ENCODE measurements at regions not wholly inside any gene's neighbourhood (a gene's known extent, or its start where the extent isn't known, plus 50 kb on each side); places are given as distances from the start of the nearest gene placed in this dataset.
A peak's percentile ranks its signal among the peaks of the same experiment; 100 is the strongest.

DNA sequence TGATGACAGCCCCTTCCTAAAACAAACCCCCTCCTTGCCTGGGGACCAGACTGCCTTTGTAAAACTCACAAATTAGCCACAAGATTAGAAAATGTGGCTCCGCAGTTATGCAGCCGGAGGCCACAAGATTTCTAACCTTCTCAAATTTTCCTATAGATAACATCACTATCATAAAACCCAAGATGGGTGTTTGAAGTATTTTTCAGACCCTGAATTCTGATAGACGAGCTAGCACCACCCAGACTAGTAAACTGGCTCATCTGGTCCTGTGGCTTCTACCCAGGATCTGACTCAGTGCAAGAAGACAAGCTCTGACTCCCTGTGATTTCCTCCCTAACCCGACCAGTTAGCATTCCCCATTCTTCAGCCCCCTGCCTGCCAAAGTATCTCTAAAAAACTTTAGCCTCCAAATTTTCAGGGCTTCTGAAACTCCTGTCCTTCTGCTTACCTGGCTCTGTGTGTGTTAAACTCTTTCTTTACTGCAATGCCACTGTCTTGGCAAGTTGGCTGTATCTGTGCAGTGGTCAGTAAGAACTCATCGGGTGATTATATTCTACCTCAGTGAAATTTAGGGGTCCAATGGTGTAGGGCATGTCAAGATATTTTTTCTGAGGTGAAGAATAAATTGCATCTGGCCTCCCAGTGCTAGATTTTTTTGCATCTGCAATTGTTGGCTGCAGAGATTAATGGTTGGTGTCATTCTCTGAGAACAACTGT lies 102.1 kb downstream of the S1PR1 start:
- H3K9me3 ChIP-seq (ENCODE audit: severe bottlenecking) = no peaks in the 10 kb centered on the region
- no peaks in the 10 kb centered on the region for H3K4me1 ChIP-seq (ENCODE audit: insufficient read depth, poor library complexity, severe bottlenecking)
- H3K4me3 ChIP-seq (ENCODE audit: severe bottlenecking) = no peak overlapping the region
- peak; percentile 81; the same call in 2 of the 3 replicates for ATAC-seq (ENCODE audit: low read depth)
- H3K27me3 ChIP-seq (ENCODE audit: insufficient read depth, poor library complexity, severe bottlenecking) = no peaks in the 10 kb centered on the region
- H3K27ac ChIP-seq (ENCODE audit: poor library complexity, severe bottlenecking) = no peak overlapping the region
- TF ChIP-seq, protein P1, sequence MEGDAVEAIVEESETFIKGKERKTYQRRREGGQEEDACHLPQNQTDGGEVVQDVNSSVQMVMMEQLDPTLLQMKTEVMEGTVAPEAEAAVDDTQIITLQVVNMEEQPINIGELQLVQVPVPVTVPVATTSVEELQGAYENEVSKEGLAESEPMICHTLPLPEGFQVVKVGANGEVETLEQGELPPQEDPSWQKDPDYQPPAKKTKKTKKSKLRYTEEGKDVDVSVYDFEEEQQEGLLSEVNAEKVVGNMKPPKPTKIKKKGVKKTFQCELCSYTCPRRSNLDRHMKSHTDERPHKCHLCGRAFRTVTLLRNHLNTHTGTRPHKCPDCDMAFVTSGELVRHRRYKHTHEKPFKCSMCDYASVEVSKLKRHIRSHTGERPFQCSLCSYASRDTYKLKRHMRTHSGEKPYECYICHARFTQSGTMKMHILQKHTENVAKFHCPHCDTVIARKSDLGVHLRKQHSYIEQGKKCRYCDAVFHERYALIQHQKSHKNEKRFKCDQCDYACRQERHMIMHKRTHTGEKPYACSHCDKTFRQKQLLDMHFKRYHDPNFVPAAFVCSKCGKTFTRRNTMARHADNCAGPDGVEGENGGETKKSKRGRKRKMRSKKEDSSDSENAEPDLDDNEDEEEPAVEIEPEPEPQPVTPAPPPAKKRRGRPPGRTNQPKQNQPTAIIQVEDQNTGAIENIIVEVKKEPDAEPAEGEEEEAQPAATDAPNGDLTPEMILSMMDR (IDR thresholded peaks at IDR 0.05; ENCODE audit: poor library complexity, severe bottlenecking) = no peak
- no peak for DNase-seq (ENCODE audit: low spot score)
- H3K36me3 ChIP-seq (ENCODE audit: low read depth) = no peaks in the 10 kb centered on the region

DNA sequence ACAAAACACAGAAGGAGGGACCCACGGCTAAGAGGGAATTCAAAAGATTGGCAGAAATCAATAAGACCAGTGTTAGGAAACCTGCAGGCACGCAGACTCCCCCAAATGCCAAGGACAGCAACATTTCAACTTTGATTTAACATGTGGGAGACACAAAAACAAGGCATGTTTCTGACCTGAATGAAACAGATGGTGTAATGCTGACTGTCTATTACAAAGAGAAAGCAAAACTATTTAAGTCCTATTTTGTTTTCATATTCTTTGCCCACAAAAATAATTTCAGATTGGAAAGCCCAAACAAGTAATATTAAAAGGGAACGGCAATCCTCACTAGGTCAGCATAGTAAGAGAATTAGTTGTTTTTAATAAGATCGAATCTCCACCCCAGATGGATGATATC lies 107.9 kb downstream of the S1PR1 start:
- DNase-seq (ENCODE audit: low spot score) (no peak), ATAC-seq (ENCODE audit: low read depth) (no peak)
- Histone ChIP-seq H3K4me3 (ENCODE audit: severe bottlenecking) (no peak overlapping the region), H3K27me3 (ENCODE audit: insufficient read depth, poor library complexity, severe bottlenecking) (no peaks in the 10 kb centered on the region), H3K9me3 (ENCODE audit: severe bottlenecking) (no peaks in the 10 kb centered on the region), H3K36me3 (ENCODE audit: low read depth) (no peaks in the 10 kb centered on the region), H3K27ac (ENCODE audit: poor library complexity, severe bottlenecking) (no peak overlapping the region), H3K4me1 (ENCODE audit: insufficient read depth, poor library complexity, severe bottlenecking) (no peaks in the 10 kb centered on the region)
- TF ChIP-seq, protein P1 (IDR thresholded peaks at IDR 0.05; ENCODE audit: poor library complexity, severe bottlenecking) = no peak

DNA sequence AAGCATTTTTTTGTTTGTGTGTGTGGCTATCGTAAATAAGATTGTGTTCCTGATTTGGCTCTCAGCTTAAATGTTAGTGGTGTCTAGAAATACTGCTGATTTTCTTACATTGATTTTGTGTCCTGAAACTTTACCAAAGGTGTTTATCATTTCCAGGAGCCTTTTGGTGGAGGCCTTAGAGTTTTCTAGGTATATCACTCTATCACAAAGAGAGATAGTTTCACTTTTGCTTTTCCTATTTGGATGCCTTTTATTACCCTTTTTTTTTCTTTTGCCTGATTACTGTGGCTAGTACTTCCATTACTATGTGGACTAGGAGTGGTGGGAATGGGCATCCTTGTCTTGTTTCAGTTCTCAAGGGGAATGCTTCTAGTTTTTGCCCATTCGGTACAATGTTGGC lies 109.6 kb downstream of the S1PR1 start:
- no peak for DNase-seq (ENCODE audit: low spot score)
- Histone ChIP-seq H3K27me3 (ENCODE audit: insufficient read depth, poor library complexity, severe bottlenecking) (no peaks in the 10 kb centered on the region), H3K36me3 (ENCODE audit: low read depth) (no peaks in the 10 kb centered on the region), H3K4me1 (ENCODE audit: insufficient read depth, poor library complexity, severe bottlenecking) (no peaks in the 10 kb centered on the region), H3K4me3 (ENCODE audit: severe bottlenecking) (no peak overlapping the region), H3K9me3 (ENCODE audit: severe bottlenecking) (no peaks in the 10 kb centered on the region), H3K27ac (ENCODE audit: poor library complexity, severe bottlenecking) (no peak overlapping the region)
- no peak for ATAC-seq (ENCODE audit: low read depth)
- TF ChIP-seq, protein P1 (IDR thresholded peaks at IDR 0.05; ENCODE audit: poor library complexity, severe bottlenecking) = no peak

DNA sequence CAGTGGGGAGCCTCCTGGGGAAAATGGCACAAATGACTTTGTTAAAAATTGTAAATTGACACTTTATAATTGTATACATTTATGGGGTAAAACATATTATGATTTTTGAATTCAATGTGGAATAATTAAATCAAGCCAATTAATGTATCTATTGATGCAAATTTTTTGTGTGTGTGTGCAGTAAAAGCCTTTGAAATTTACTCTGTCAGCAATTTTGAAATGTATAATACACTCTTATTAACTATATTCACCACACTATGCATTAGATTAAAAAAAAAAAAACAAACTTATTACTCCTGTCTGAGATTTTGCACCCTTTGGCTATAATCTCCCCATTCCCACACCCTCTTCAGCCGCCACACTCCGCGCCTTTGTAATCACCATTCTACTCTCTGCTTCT lies 119.2 kb downstream of the S1PR1 start:
- H3K4me3 ChIP-seq (ENCODE audit: severe bottlenecking) = no peak overlapping the region
- no peak for ATAC-seq (ENCODE audit: low read depth)
- no peak for DNase-seq (ENCODE audit: low spot score)
- TF ChIP-seq, protein P1 (IDR thresholded peaks at IDR 0.05; ENCODE audit: poor library complexity, severe bottlenecking) = no peak
- H3K36me3 ChIP-seq (ENCODE audit: low read depth) = no peaks in the 10 kb centered on the region
- H3K27me3 ChIP-seq (ENCODE audit: insufficient read depth, poor library complexity, severe bottlenecking) = peaks cover 8% of the 10 kb centered on the region
- H3K27ac ChIP-seq (ENCODE audit: poor library complexity, severe bottlenecking) = no peak overlapping the region
- no peaks in the 10 kb centered on the region for H3K9me3 ChIP-seq (ENCODE audit: severe bottlenecking)
- no peaks in the 10 kb centered on the region for H3K4me1 ChIP-seq (ENCODE audit: insufficient read depth, poor library complexity, severe bottlenecking)
